OCI-LY1 (cell line): ENCODE measurements at regions not wholly inside any gene's neighbourhood (a gene's known extent, or its start where the extent isn't known, plus 50 kb on each side); places are given as distances from the start of the nearest gene placed in this dataset.

ENCODE experiments used
- CTCF ChIP-seq: fragments of 200-600 bp; sonication (generic), shearing (Covaris generic); IDR thresholded peaks from 2 replicates; pipeline ENCODE4 v1.5.1; 2017; ENCODE audit warnings: mild to moderate bottlenecking, antibody characterized with exemption, low read length, moderate library complexity, mixed read lengths
- EZH2 ChIP-seq: fragments of 200-600 bp; sonication (generic), shearing (Covaris generic); IDR thresholded peaks from 2 replicates; pipeline ENCODE4 v1.8.0; 2017; ENCODE audit warnings: borderline replicate concordance, mixed run types, mild to moderate bottlenecking, antibody characterized with exemption, low read length, moderate library complexity, mixed read lengths

- TF ChIP-seq CTCF, result no peak
- no peak for TF ChIP-seq EZH2
Observed at GRCh38 chr2:177000061-177000714, 212.4 kb upstream of the HNRNPA3 start.
